GM19397 (cell line): ENCODE measurements at regions not wholly inside any gene's neighbourhood (a gene's known extent, or its start where the extent isn't known, plus 50 kb on each side); places are given as distances from the start of the nearest gene placed in this dataset.

Experiments
- ATAC-seq: cut with Tn5 transposase; IDR thresholded peaks from one replicate; pipeline ENCODE4 v1.9.1; 2021; ENCODE audit warnings: mild to moderate bottlenecking, moderate library complexity; ENCODE audit not compliant: unreplicated experiment

DNA sequence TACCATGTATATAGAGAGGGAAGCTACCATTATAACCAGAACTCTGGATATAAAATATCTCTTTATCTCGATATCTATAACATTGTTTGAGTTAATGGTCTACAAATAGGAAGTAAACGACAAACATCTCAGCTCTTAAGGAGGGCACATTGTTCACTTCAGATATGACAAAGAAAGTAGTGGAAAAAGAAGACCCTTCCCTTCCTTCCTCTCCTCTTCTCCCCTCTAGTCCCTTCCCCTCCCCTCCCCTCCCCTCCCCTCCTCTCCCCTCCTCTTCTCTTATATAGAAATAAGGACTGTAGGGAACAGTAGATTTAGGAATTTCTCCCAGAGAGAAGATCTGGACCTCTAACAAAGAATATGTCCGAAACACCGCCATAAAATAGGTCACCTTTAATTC, 1731.9 kb upstream of the CDH9 start:
- no peak for ATAC-seq

DNA sequence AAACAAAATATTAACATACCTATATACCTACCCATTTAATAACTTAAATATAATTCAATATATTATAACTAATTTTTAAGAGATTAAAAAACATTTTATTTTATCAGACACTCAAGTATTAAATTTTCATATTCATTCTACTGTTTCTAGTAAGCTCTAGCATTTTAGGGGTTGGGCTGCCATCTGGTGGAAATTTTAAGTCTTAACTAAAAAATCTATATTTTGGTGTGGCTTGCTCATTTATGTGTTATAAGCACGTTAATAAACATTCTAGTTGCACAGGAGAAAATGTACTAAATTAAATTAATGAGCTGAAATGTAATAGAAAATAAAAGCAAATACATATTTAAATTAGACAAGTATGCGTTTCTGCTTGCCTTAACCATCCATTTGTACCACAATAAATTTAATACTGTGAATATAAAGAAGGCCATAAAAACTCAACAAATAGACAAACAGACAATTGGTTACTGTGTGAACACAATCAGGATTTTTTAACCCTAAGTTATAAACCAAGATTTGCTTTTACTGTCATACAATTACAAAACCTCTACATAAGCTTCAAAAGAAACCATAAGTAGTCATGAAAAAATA, 1728.3 kb upstream of the CDH9 start:
- no peak for ATAC-seq

DNA sequence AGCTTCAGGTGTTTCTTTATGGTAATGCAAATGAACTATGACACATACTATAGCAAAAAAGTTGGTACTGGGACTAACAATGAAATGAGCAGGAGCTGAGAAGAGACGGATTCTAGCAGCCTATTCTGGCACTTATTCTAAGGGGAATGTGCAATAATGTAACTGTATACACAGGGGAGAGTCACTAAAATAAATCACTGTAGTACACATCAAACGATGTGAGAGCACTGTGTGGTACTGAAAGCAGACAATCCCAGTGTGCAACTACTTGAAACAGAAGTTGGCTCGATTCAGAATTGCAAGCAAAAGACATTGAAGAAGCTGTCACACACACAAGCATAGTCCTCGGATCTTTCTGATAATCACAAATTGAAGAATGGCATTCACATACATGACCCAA, 1713.0 kb upstream of the CDH9 start:
- ATAC-seq = no peak

DNA sequence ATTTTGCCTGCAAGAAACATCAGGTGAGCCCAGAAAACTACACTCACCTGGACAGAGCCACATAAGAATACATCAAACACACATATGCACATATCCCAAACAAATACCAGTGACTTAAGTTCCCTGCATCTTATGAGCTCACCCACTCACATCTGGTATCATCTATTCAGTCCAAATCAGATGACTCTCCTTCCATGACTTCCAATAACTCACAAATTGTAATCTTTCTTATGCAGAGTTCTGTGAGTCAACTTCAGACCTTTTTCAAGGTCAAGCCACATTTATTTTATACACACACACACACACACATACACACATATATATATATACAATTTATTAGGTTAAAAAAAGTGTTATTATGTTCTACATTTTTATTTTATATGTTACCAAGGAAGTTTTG, 1711.9 kb upstream of the CDH9 start:
- ATAC-seq = no peak

DNA sequence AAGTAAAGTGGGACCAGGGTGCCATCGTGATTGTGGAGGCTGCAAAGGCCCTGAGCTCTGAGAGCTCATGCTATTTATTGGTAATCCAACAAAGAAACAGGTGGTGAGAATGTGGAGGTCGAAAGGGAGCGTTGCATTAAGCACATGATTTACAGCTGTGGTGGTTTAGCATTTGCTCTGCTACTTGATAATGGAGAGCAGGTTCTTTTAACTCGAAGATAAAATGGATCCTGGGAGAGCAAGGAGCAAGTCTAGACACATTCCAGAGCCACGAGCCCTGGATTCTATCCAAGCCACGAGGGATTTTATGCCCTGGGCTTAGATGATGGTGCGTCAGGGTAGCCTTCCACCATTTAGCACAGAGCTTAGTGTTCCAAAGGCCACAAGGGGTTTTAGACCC, 1710.1 kb upstream of the CDH9 start:
- no peak for ATAC-seq

DNA sequence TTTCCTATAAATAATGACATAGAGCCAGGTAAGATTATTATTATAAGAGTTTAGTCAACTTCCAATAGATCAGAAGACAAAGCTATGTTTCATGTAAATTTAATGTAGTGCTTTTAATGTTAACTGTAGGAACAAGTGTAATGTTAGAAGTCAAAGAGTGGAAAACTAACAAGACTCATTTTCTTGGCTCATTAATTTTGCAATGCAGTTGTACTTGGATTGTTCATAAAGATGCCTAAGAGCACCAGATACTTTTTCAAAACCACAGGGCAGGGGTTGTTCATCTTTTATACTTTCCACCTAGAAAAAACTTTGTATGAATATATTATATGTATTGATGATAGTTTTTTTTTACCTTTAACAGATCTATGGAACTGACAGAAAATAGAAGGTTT, 1705.3 kb upstream of the CDH9 start:
- ATAC-seq = no peak

DNA sequence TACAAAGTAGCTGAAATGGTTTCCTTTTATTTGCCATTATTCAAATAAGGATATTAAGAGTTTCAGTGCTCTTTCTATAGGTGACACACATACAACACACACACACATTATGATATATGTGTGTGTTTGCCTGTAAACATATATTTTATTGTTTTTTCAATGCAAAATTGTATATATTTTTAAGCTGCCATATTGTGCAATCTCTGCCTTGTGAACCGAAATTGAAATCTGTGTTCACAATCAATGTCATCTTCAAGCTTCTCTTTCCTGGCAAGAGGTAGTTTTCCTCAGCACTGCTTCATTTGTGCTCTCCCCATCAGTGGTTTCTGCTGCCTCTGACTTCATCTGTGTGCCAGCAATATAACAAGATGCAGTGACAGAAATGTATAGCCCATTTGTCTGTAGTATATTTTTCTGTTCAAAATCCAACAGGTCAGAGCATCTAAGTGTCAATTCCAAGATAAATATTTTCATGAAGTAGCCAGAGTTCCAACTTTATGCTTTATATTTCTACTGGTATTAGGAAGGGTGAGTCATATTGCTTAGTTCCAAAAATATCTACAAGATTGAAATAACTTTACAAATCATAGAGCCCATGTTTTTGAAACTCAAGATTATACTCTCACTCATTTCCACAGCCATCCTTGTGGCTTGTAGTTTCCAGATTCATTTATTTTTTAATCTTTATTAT, 1704.8 kb upstream of the CDH9 start:
- no peak for ATAC-seq

DNA sequence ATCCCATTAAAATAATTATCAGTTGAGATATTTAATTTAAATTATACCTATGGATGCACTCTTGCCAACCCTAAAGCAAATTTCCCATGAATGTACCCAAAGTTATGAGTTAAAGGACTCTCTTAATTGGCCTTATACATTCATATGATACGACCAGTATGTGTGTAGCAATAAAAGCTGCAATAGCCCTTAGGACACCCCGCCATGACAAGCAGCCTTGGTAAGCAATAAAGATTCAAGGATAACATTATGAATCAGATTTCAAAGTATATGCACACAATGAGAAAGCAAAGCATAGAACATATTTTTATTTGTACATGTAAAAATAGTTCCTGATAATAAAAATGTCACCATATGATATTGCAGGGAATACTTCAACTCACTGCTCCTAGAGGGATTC, 1699.3 kb upstream of the CDH9 start:
- no peak for ATAC-seq

DNA sequence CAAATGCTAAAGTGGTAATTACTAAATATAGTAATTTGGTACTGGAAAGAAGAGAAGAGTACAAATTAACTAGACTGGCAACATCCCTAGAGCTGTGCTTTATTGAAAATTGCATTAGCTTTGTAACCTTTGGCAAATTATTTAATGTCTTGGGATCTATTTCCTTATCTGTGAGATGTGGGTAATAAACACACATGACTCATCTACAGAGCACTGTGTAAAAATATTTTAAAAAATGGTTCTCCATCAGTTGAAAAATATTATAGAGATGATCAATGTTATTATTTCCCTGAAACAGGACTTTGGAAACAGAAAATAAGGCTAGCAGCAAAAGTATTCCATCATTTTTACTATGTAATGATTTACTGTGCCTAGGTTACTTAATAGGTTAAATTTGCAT, 1698.8 kb upstream of the CDH9 start:
- no peak for ATAC-seq

DNA sequence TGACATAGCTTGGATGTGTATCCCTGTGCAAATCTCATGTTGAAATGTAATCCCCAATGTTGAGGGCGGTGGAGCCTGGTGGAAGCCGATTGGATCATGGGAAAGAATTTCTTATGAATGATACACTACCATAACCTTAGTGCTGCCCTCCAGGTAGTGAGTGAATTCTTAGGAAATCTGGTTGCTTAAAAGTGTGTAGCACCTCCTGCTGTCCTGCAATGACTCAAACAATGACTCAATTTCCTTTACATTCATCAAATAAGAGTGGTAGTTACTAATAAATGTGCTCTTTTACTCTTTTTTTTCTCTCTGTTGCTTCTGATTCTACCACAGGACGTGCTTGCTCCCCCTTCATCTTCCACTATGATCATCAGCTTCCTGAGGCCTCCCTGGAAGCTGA, 1696.0 kb upstream of the CDH9 start:
- no peak for ATAC-seq

DNA sequence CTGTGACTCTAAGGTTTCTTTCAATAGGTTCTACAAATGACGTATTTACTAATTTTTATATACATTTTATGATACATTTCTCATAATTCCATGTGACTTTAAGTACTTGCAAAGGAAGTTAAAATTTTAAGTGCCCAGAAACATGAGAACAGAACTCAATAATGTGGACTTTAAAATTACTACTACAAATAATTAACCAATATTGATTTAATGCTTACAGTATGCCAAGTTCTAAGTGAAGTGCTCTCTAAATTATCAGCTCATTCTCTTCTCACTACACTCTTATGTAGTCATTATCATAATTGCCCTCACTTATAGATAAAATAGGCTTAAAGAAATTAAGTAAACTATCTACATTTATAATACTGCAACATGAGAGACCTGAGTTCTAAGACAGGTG, 1690.7 kb upstream of the CDH9 start:
- ATAC-seq = no peak

DNA sequence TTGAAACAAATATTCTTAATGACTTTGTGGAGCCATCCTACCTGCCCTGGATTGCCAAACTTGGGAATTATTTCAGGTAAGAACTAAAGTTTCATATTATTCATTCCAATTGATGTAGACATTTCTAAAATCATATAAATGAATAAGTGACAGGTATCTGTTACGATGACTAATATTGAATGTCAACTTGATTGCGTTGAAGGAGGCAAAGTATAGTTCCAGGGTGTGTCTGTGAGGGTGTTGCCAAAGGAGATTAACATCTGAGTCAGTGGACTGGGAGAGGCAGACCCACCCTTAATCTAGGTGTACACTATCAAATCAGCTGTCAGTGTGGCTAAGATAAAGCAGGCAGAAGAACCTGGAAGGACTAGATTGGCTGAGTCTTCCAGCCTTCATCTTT, 1688.4 kb upstream of the CDH9 start:
- ATAC-seq = no peak

DNA sequence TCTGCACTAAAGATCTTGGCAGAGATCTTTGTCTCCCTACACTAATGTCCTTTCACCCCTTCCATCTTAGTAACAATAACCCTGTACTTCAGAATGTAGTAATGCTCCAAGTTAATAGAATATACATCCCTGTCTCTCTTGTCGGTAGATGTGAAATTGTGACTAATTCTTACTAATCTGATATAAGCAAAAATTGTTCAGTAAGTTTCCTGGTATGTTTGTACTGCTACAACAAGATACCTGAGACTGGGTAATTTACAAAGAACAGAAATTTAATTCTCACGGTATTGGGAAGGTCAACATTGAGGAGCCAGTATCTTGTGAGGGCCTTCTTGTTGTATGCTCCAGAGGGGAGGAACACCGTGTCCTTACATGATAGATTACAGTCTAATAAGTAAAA, 1686.6 kb upstream of the CDH9 start:
- no peak for ATAC-seq

DNA sequence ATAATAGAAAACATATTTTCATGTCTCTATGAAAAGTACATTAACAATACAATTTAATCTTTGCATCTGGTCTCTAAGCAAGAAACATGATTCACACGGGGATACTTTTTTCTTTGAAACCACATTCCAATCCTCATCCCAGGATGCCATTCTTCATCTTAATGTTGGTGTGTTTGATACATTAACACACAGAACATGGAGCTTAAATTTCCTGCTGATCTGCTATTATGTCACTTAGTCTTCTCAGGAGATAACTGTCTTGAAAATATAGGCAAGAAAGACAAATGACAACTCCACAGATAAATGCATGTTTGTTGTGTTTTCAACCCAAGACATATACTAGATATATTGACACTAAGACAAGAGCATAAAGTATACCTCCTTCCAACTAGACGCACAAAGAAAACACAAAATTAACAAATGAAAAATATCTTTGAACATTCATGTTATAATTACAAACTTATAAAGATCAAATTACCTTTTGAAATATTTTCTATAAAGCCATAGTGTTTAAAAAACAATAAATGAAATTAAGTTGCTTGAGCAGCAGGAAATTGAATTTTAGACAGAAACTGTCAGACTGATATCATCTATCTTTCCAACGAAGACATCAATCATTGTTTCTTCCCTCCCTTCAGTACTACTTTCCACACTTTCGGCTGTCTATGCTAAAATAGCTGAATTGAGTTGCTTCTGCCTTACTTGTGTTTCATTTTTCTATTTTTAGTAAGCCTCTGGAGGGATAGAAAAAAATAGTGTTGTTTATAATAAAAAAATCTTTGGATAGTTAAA, 1676.7 kb upstream of the CDH9 start:
- no peak for ATAC-seq

DNA sequence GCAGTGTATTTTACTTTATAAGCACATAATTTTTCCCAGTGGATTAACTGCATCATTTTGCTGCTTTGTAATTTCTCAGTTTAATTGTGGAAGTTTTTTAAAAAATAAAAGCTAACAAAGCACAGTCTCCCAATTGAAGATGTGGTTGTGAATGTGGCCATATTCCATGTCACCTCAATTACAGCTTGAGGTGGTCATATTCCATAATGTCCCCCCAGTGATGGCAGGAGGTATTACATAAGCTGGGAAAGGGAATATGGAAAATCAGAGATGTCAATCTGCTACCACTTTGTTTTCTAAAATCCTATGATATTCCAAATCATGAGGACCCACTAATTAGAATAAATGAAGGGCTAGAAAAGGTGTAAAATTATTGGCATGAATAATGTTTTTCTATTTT, 1672.0 kb upstream of the CDH9 start:
- ATAC-seq = no peak

DNA sequence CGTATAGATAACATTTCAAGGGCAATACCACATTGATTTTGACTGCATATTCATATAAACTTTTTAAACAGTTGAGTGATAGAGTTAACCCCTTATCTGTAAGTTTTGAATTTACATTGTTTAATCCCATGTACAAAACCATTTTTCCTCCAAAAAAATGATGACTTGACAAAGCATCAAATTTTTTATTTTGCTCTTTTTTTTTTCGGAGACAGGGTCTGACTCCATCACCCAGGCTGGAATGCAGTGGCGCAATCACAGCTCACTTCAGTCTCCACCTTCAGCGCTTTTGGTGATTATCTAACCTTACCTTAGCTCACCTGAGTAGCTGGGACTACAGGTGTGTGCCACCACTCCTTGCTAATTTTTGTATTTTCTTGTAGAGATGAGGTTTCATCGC, 1670.1 kb upstream of the CDH9 start:
- no peak for ATAC-seq

DNA sequence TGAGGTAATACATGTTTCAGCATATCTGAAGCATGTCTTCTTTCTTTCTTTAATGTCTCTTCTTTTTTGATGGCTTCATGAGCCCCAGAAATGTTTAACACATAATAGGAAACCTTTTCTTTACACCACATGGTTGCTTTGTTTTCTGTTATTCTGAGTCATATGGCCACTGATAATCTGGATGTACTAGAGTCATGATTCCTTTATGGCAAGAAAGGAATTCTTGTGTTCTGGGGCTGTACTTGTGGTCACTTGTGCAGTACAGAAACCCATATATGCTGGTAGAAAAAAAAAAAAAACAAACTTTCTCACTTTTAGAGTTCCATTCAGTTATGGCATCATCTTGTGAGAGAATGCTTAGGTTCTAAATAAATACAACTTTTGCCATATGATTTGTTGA, 1669.3 kb upstream of the CDH9 start:
- no peak for ATAC-seq

DNA sequence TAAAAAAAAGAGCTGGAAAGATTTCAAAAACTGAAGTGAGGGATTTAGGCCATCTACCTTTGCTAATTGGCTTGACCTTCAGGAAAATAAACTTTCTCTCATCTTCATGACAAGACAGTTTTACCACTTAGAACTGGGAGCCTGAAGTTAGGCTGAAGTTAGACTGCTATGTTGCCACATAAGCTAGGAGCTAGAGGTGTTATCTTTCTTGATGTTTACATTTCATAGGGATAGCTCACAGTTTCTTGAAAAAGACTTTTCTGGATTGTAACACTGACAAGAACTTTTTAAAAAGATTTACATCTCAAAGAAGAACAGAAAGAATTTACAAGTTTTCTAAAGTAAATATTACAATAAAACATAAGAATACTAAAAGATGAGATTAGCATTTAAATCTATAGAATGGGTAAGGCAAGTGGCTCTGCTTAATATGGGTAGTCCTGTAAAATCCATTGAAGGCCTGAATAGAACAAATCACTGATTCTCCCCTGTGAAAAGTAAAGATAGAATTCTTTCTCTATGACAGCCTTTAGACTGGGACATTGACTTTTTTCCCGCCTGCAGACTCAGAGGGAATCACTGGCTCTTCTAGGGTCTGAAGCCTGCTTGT, 1665.4 kb upstream of the CDH9 start:
- no peak for ATAC-seq

DNA sequence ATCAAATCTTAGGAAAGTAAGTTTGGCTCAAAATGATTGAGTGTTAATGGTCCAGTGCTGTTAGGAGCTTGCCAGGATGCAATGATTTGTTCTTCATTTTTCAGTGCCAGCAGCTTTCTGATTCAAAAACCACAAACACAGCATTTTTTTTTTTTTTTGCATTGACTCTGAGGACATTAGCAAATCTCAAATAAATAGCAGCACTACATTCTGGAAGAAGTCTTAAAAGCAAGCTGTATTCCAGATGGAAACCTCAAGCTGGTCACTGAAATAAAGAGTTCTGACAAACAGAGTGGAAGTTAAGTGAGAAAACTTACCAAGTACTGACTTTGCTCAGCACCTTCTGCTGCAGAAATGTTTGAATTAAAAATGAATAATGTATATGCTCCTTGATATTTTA, 1653.1 kb upstream of the CDH9 start:
- no peak for ATAC-seq

DNA sequence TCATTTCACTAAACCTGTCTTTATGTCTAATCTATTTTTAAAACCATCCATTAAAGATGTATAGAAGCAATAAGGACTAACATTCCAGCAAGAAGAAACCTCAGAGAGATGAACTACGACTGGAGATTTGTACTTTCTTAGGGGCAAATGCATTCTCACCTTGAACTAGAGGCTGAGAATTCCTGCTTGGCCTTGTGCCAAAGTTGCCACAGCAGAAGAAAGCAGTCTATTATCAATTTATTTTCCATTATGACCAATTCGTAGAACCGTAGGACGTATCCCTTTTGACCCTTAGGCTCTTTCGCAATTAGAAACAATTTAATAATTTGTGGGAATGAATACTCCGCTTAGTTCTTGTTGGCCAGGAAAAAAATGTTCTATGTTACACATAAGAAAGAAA, 1647.4 kb upstream of the CDH9 start:
- ATAC-seq = no peak

DNA sequence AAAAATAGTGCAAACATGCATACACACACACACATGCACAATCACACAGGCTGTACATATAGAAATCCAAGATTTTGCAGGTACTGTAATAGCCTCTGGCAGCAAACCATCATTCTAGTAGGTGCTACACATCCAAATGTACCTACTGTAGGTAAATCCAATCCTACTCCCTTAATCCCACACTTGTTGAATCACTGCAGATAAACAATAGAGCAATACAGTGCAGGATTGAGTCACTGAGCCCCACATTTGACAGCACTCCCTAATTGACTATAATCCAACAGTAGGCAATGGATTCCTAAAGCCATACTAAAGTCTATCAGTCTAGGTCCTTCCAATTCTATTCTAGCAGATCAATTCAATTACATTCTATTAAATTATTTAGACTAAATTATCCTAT, 1640.5 kb upstream of the CDH9 start:
- ATAC-seq = no peak

DNA sequence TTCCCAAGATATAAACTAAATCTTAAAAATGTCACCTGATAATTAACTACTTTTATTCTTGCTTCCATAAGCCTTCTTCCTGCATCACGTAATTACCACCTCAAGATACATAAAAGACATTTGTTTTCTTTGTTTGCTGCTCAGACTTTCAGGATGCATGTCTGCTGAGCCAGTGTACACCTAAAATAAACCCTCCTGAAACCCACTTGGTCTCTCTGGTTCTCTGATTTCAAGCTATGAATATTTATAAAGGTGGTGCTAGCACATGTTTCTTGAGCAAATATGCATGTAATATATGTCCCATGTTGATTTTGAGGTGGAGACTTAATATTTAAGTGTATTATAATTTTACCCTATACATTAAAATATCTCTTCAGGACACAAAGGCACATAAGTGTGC, 1627.7 kb upstream of the CDH9 start:
- ATAC-seq = no peak
